ENCODE measurements at regions not wholly inside any gene's neighbourhood (a gene's known extent, or its start where the extent isn't known, plus 50 kb on each side); places are given as distances from the start of the nearest gene placed in this dataset.

DNA sequence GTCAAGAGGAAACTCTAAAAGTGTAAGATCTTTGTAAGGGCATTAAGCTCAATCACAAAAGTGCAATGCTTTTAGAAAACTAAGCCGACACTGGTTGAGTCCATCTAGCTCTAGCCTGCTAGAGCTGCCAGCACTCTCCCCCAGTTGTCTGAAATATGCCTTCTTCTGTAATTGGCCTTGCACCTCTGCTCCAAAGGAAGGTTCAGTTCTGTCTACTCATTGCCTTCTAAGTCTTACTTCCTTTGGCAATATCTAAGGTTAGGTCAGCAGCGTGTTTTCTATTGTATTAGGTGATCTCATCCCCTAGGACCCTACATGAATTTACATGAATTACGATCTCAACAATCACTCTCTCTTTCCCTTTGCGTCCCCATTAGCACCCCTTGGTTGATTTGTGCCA is 378.6 kb downstream of the CBLN4 start:
- no peaks in the 10 kb centered on the region for H3K27me3 Mint-ChIP-seq
- H3K9me3 Mint-ChIP-seq: peaks cover under 1% of the 10 kb centered on the region
- H3K27ac Mint-ChIP-seq: no peak overlapping the region
- no peak for ATAC-seq
- no peak overlapping the region for H3K4me3 Mint-ChIP-seq
- H3K4me1 Mint-ChIP-seq: no peaks in the 10 kb centered on the region
- H3K36me3 Mint-ChIP-seq: no peaks in the 10 kb centered on the region

DNA sequence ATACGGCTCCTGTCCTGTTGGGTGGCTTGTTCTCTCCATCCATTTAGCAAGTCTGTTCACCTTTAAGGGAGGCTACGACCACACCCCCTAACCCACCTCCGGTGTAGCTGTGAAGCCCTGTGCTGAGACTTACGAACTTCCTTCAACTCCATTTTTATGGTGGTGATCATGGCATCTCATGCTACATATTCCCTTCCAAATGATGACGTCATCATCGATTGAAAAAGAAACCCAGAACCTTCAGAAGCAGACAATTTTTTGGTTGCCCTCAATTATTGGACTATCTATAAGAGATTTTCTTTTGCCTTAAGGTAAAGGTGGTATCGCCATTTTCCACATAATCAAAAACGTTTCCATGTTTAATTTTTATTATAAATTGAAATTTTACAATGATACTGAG is 389.0 kb downstream of the CBLN4 start:
- Mint-ChIP-seq H3K4me1 (no peaks in the 10 kb centered on the region), H3K27ac (no peak overlapping the region), H3K27me3 (no peaks in the 10 kb centered on the region), H3K4me3 (no peak overlapping the region), H3K36me3 (no peaks in the 10 kb centered on the region), H3K9me3 (peaks cover 10% of the 10 kb centered on the region)
- no peak for ATAC-seq

DNA sequence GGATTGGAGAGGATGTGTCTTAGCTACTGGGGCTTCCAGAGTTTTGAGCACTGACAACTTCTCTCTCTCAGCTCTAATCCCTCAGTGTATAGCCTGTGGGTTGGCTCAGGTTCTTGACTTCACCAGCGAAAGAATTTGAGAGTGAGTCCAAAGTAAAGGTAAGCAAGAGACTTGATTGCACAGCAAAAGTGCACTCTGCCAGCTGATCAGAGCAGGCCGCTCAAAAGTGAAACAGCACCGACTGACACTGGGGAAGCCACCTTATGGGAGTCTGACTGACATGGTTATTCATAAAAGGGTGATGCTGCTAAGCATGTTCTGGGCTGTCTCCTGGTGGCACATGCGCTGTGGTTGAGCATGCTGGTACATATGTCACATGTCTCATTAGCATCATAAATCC is 389.5 kb downstream of the CBLN4 start:
- H3K27ac Mint-ChIP-seq: no peak overlapping the region
- H3K4me3 Mint-ChIP-seq: no peak overlapping the region
- H3K9me3 Mint-ChIP-seq: peaks cover 9% of the 10 kb centered on the region
- no peaks in the 10 kb centered on the region for H3K36me3 Mint-ChIP-seq
- no peak for ATAC-seq
- no peaks in the 10 kb centered on the region for H3K27me3 Mint-ChIP-seq
- no peaks in the 10 kb centered on the region for H3K4me1 Mint-ChIP-seq

DNA sequence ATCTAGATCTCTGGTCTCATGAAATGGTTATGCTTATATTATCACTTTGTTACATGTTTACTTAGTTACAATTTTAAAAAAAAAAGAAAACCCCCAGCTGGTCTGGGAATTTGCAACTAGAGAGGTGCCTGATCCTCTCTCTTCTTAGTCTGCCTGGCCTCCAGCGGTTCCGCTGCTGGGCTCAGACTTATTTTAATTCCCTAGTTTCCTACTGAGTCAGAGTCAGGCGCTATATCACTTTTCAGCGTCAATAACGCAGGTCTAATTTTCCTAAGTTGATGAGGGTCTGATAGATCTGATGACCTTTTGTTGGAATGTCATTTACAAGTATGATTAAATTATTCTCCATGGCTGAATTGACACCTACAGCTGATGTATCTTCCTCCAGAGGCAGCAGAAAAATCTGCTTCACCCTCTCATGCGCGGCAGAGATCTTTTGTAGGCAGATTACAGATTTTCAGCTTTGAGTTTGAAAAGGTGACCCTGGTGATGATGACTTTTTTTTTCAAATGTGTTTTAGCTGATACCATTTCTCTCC is 391.0 kb downstream of the CBLN4 start:
- Mint-ChIP-seq H3K4me3 (no peak overlapping the region), H3K4me1 (no peaks in the 10 kb centered on the region), H3K9me3 (peaks cover 6% of the 10 kb centered on the region), H3K27ac (no peak overlapping the region), H3K36me3 (no peaks in the 10 kb centered on the region), H3K27me3 (no peaks in the 10 kb centered on the region)
- no peak for ATAC-seq

DNA sequence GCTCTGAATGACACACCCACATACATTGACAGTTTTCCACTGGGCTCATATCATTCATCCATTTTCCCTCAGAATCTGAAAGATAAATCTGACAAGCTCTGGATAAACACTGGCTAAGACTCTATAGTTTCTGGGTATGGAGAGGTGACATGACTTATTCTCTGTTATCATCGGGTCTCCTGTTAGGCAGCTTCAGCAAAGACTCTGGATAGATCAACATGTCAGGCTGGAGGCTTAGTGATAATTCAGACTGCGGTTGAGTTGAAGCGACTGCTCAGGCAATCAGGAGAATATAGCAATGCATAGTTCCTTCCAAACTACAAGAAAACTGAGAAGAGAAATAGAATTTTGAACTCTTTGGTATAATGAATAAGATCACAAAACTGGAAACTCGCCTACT is 394.6 kb downstream of the CBLN4 start:
- Mint-ChIP-seq H3K4me1 (no peaks in the 10 kb centered on the region), H3K36me3 (no peaks in the 10 kb centered on the region), H3K4me3 (no peak overlapping the region), H3K27me3 (no peaks in the 10 kb centered on the region), H3K27ac (no peak overlapping the region), H3K9me3 (no peaks in the 10 kb centered on the region)
- no peak for ATAC-seq

DNA sequence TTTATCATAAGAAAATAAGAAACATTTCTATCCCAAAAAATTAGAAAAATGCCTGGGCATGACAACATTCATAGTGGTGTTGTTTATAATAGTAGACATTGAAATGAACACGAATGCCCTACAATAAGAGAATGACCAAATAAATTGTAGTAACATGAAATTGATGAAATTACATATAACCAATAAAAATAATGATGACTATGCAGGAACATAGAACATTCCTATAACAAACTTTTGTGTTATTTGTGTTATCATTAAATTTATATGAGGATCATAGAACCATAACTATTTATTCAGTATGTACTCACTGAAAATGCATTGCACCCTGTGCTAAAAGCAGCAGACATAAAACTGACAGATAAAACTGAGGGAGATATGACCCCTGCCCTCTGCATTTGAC is 399.7 kb downstream of the CBLN4 start:
- Mint-ChIP-seq H3K9me3 (peaks cover 4% of the 10 kb centered on the region), H3K27me3 (no peaks in the 10 kb centered on the region), H3K27ac (no peak overlapping the region), H3K36me3 (no peaks in the 10 kb centered on the region), H3K4me3 (no peak overlapping the region), H3K4me1 (no peaks in the 10 kb centered on the region)
- no peak for ATAC-seq

DNA sequence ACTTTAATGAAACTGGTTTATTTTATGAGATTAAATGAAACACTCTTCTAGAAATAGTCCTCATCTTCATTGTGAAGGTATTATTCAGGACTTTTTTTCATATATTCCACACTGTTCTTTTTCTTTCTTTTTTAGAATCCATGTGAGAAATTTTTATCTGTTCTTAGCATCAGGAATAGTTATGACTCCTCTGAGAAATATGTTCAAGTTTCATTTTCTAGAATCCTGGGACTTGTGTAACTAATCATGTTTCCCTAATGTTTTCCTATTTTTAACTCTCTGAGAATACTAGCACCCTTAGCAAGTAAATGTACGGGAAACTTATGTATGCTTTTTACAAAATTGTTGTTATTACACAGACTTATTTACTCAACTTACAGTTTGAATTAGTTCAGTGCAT is 407.8 kb downstream of the CBLN4 start:
- Mint-ChIP-seq H3K4me1 (no peaks in the 10 kb centered on the region), H3K36me3 (no peaks in the 10 kb centered on the region), H3K27ac (no peak overlapping the region), H3K4me3 (no peak overlapping the region), H3K27me3 (no peaks in the 10 kb centered on the region), H3K9me3 (no peaks in the 10 kb centered on the region)
- no peak for ATAC-seq

DNA sequence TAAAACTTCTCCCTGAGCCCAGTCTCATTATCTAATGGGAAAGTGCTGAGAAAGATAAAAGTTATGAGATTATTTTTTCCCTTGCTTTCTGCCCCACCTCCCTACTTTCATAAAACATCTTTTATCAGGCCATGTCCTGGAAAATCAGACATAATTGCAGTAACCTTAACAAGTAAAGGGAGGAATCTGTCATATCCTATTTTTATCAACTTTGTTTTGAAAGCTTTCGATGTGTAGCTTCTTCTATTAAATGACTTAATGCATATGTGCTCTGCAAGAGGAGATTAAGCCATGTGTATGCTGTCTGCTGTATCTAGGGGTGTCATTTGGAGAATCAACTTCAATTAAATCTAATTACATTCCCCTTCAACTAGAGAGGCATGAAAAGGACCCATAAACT is 408.9 kb downstream of the CBLN4 start:
- no peaks in the 10 kb centered on the region for H3K4me1 Mint-ChIP-seq
- H3K4me3 Mint-ChIP-seq: no peak overlapping the region
- no peaks in the 10 kb centered on the region for H3K27me3 Mint-ChIP-seq
- H3K9me3 Mint-ChIP-seq: no peaks in the 10 kb centered on the region
- no peak overlapping the region for H3K27ac Mint-ChIP-seq
- H3K36me3 Mint-ChIP-seq: no peaks in the 10 kb centered on the region
- ATAC-seq: no peak

DNA sequence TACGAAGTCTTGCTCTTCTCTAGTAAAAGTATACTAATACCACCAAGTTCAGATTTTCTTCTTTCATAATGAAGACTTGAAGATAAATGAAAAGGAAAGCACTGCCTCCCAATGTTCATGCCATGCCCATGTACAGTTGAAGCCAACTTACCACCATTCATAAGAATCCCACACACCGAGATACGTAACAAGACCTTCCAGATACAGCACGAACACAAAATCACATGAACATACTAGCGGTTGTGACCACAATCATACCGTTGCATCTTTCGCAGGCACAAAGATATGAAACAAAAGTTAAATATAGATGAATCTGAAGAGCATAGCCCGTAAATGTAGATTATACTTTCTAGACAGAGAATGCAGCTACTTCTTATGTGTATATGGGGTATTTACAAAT is 412.5 kb downstream of the CBLN4 start:
- peaks cover 2% of the 10 kb centered on the region for H3K9me3 Mint-ChIP-seq
- no peak for ATAC-seq
- H3K27me3 Mint-ChIP-seq: no peaks in the 10 kb centered on the region
- H3K36me3 Mint-ChIP-seq: no peaks in the 10 kb centered on the region
- H3K4me1 Mint-ChIP-seq: no peaks in the 10 kb centered on the region
- no peak overlapping the region for H3K4me3 Mint-ChIP-seq
- no peak overlapping the region for H3K27ac Mint-ChIP-seq

DNA sequence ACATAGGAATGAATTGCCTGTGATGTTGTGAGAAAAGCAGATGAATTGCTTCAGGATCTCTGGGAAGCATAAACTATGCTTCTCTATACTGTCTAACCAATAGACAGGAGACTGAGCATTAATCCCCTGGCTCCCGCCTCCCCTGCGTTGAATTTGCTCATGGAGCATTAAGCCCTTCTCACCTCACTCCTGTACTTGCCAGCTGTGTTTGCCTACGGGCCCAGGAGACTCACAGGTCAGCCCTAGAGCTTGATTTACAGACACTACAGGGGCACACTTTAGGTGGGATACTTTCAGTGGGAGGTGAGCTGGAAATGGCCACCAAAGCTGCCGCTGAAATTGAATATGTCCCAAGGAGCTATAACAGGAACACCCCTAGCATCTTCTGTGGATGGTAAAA is 418.7 kb downstream of the CBLN4 start:
- Mint-ChIP-seq H3K4me1 (no peaks in the 10 kb centered on the region), H3K9me3 (peaks cover 2% of the 10 kb centered on the region), H3K27me3 (no peaks in the 10 kb centered on the region), H3K27ac (no peak overlapping the region), H3K36me3 (no peaks in the 10 kb centered on the region), H3K4me3 (no peak overlapping the region)
- no peak for ATAC-seq

DNA sequence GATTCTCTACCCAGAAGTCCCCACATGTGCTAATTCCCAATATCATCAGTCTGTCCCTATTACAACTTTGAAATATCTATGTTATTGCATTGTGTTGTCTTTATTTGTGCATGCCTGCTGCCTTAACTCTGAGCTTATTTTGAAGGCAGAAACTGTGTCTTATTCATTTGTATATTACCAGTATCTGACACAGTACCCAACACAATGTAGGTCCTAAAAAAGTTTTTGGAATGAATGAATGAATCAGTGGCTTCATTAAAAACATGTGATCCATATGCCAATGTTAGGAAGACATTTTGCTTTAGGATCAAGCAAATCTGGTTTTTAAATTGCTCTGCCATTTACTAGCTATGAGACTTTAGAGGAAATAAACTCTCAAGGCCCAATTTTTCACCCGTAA is 420.4 kb downstream of the CBLN4 start:
- no peaks in the 10 kb centered on the region for H3K36me3 Mint-ChIP-seq
- H3K9me3 Mint-ChIP-seq: no peaks in the 10 kb centered on the region
- no peak overlapping the region for H3K4me3 Mint-ChIP-seq
- H3K27ac Mint-ChIP-seq: no peak overlapping the region
- ATAC-seq: no peak
- H3K4me1 Mint-ChIP-seq: no peaks in the 10 kb centered on the region
- no peaks in the 10 kb centered on the region for H3K27me3 Mint-ChIP-seq

DNA sequence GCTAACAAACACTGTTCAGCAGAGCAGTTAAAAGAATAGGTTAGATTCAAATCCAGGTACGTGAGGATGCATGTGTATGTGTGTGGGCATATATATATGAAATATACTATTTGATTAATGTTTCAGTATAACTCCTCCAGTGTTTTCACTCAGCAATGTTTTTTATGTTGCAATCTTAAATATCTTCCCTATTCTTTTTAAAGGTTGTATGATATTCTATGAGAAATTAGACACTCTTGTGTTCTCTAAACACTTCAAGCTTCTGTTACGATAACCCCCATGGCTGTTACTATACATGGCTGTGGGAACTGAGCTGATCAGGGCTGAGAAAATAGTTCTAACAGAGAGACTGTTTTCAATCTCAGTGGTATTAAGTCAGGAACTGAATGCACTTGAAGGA is 421.0 kb downstream of the CBLN4 start:
- no peaks in the 10 kb centered on the region for H3K9me3 Mint-ChIP-seq
- no peak for ATAC-seq
- H3K36me3 Mint-ChIP-seq: no peaks in the 10 kb centered on the region
- no peaks in the 10 kb centered on the region for H3K27me3 Mint-ChIP-seq
- H3K27ac Mint-ChIP-seq: no peak overlapping the region
- no peak overlapping the region for H3K4me3 Mint-ChIP-seq
- no peaks in the 10 kb centered on the region for H3K4me1 Mint-ChIP-seq

DNA sequence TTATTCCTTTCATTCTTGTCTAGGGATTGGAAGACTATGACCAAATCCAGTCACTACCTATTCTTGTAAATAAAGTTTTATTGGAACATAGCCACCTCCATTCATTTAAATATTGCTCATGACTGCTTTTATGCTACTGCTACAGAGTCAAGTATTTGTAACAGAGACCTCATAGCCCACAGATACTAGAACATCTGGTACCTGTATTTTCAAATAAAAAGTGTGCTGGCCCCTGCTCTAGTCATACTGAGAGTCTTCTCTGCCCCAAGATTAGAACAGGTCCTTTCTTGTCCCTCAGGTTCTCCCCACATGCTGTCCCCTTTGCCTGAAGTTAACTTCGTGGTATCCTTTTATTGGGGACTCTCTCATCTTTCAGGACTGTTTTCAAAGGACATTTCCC is 422.3 kb downstream of the CBLN4 start:
- H3K27me3 Mint-ChIP-seq: no peaks in the 10 kb centered on the region
- no peaks in the 10 kb centered on the region for H3K9me3 Mint-ChIP-seq
- ATAC-seq: no peak
- H3K4me1 Mint-ChIP-seq: no peaks in the 10 kb centered on the region
- H3K27ac Mint-ChIP-seq: no peak overlapping the region
- no peak overlapping the region for H3K4me3 Mint-ChIP-seq
- no peaks in the 10 kb centered on the region for H3K36me3 Mint-ChIP-seq

DNA sequence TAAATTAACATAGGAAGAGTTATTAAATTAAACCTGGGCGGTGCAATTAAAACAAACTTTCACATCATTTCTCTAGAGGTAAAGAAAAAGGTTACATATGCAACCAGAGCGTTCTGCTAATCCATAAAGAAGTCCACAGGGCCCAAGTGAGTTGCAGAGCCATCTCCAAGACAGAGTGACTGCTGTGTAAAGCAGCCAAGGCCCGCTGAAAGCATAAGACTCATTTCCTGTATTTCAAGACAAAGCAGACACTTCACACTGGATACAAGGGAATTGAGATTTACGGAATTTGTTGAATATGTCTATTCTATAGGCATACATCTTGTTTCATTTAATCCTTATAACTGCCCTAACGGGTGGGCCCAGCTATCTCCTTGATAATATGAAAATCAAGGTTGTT is 422.8 kb downstream of the CBLN4 start:
- H3K4me1 Mint-ChIP-seq: no peaks in the 10 kb centered on the region
- no peaks in the 10 kb centered on the region for H3K36me3 Mint-ChIP-seq
- ATAC-seq: no peak
- H3K9me3 Mint-ChIP-seq: no peaks in the 10 kb centered on the region
- no peak overlapping the region for H3K27ac Mint-ChIP-seq
- no peak overlapping the region for H3K4me3 Mint-ChIP-seq
- no peaks in the 10 kb centered on the region for H3K27me3 Mint-ChIP-seq

DNA sequence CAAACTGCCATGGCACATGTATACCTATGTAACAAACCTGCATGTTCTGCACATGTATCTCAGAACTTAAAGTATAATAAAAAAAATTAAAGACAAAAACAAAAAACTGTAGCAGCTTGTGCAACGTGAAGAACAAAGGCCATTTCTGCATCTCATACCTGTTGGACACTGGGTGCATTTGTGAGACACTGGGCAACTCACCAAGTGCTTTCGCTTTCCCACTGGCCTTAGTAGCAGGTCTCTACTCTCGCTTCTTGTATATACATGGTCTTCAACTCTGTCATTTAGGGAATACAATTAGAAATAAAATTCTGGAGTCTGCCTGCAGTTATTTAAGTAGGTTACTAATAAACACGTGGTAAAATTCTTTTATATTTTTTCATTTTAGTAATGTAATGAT is 423.8 kb downstream of the CBLN4 start:
- no peak overlapping the region for H3K4me3 Mint-ChIP-seq
- no peaks in the 10 kb centered on the region for H3K27me3 Mint-ChIP-seq
- no peak for ATAC-seq
- H3K27ac Mint-ChIP-seq: no peak overlapping the region
- no peaks in the 10 kb centered on the region for H3K36me3 Mint-ChIP-seq
- no peaks in the 10 kb centered on the region for H3K9me3 Mint-ChIP-seq
- no peaks in the 10 kb centered on the region for H3K4me1 Mint-ChIP-seq

DNA sequence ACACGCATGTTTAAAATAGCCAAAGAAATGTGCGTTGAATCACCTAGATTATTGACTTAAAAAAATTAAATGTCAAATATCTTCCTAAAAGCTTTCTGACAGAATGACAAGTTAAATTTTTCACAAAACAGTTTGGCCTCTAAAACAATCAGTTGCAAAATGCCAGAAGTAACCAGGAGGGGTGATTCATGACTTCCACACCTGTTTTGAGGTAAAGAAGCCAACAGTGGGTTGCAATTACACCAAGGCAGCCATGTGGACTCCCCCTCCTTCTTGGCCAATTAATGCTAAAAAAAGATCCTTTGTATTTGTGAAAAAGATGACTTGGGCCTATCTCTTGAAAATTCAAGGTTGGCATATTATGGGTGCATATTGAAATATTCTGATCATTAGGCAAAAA is 424.8 kb downstream of the CBLN4 start:
- H3K4me1 Mint-ChIP-seq: no peaks in the 10 kb centered on the region
- ATAC-seq: no peak
- H3K4me3 Mint-ChIP-seq: no peak overlapping the region
- H3K9me3 Mint-ChIP-seq: no peaks in the 10 kb centered on the region
- no peaks in the 10 kb centered on the region for H3K36me3 Mint-ChIP-seq
- H3K27me3 Mint-ChIP-seq: no peaks in the 10 kb centered on the region
- no peak overlapping the region for H3K27ac Mint-ChIP-seq

DNA sequence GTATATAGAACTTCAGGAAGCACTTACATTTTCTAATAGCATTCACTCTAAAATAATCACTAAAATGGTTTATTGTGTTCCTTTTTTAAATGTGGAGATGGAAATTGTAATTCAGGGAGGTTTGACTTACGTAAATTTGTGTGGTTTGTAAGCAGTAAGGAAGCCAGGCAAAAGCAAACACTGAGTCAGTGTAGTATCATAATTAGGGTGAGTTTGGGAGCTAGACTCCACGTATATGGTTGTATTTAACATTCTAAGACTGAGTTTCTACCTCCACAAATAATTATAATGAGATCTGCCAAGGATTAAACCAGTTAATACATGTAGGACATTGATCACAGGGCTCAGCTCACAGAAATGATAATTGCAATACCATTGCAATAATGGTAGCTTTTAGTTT is 425.5 kb downstream of the CBLN4 start:
- Mint-ChIP-seq H3K4me3 (no peak overlapping the region), H3K27ac (no peak overlapping the region), H3K9me3 (no peaks in the 10 kb centered on the region), H3K4me1 (no peaks in the 10 kb centered on the region), H3K36me3 (no peaks in the 10 kb centered on the region), H3K27me3 (no peaks in the 10 kb centered on the region)
- ATAC-seq: no peak

Data from stimulated activated memory B cell treated with anti-CD40 and anti-IgM and Interleukin-4, amounts not matched to agents 10 μg/mL and 1 μg/mL and 100 μg/mL, for 72 hours (primary cell).